SK-N-MC (cell line): ENCODE measurements at regions not wholly inside any gene's neighbourhood (a gene's known extent, or its start where the extent isn't known, plus 50 kb on each side); places are given as distances from the start of the nearest gene placed in this dataset.

ENCODE experiments used
- EZH2 ChIP-seq: fragments of 200-600 bp; sonication (generic); IDR thresholded peaks from one replicate; pipeline ENCODE4 v1.6.1; 2017; ENCODE audit warnings: antibody characterized with exemption
- FOXP2 ChIP-seq: optimal IDR thresholded peaks from 2 replicates; pipeline ENCODE3; 2011; ENCODE audit warnings: mild to moderate bottlenecking, moderate library complexity; ENCODE audit not compliant: insufficient read depth; ENCODE audit errors: extremely low read length, control extremely low read depth
- POLR2AphosphoS5 ChIP-seq: IDR thresholded peaks from 2 replicates; pipeline ENCODE4 v1.6.1; 2012; ENCODE audit warnings: mild to moderate bottlenecking, low read depth, low read length, borderline replicate concordance

GRCh38 chr10:26621889-26622711 is 75.4 kb upstream of the PDSS1 start:
- TF ChIP-seq EZH2: no peak
- no peak for TF ChIP-seq POLR2AphosphoS5
- TF ChIP-seq FOXP2: no peak
